Lung (tissue), 11 donors: ENCODE measurements at regions not wholly inside any gene's neighbourhood (a gene's known extent, or its start where the extent isn't known, plus 50 kb on each side); places are given as distances from the start of the nearest gene placed in this dataset.
"Not testable (repeated sequence)": the region's sequence is repeated elsewhere in the genome, so short reads cannot be mapped to it uniquely, and the experiment has no call there.

ENCODE experiments used
- ATAC-seq: fragments of 200-7000 bp; cut with Tn5 transposase; one replicate; pipeline ENCODE4 v1.9.1; 2020; ENCODE audit warnings: moderate number of reproducible peaks; ENCODE audit not compliant: insufficient read depth, low FRiP score
- DNase-seq, 3 donors: peaks; one replicate each; pipeline ENCODE4 v3.0.0-alpha.2; 2013 to 2017
- H3K27ac ChIP-seq, 2 donors: one replicate each; pipeline ENCODE4 v1.5.1; 2013; ENCODE audit warnings: mild to moderate bottlenecking in 2 of 2, moderate library complexity in 2 of 2, control low read depth in 1 of 2, inconsistent platforms in 1 of 2, low read depth in 1 of 2, low read length in 1 of 2
- H3K27me3 ChIP-seq, 3 donors: one replicate each; pipeline ENCODE4 v1.5.1; 2013; ENCODE audit warnings: low read length in 2 of 3; ENCODE audit not compliant: control insufficient read depth in 3 of 3, insufficient read depth in 3 of 3
- H3K36me3 ChIP-seq, 4 donors: one replicate each; pipeline ENCODE4 v1.5.1; 2013; ENCODE audit warnings: low read length in 4 of 4, mild to moderate bottlenecking in 1 of 4, moderate library complexity in 1 of 4; ENCODE audit not compliant: control insufficient read depth in 4 of 4, insufficient read depth in 4 of 4
- H3K4me1 ChIP-seq, 5 donors: one replicate each; pipeline ENCODE4 v1.5.1; 2013; ENCODE audit warnings: low read length in 5 of 5, mild to moderate bottlenecking in 2 of 5, moderate library complexity in 1 of 5; ENCODE audit not compliant: control insufficient read depth in 5 of 5, insufficient read depth in 5 of 5
- H3K4me3 ChIP-seq: one replicate; pipeline ENCODE4 v1.5.1; 2013; ENCODE audit warnings: mild to moderate bottlenecking, control low read depth, moderate library complexity
- H3K9ac ChIP-seq, 2 donors: one replicate each; pipeline ENCODE4 v1.5.1; 2013; ENCODE audit warnings: low read length in 2 of 2, control low read depth in 1 of 2; ENCODE audit not compliant: insufficient read depth in 1 of 2
- H3K9me3 ChIP-seq, 4 donors: one replicate each; pipeline ENCODE4 v1.5.1; 2013; ENCODE audit warnings: low read length in 3 of 4, mild to moderate bottlenecking in 1 of 4, moderate library complexity in 1 of 4; ENCODE audit not compliant: control insufficient read depth in 4 of 4, insufficient read depth in 3 of 4
- WGBS, 2 donors: extraction: QIAGEN DNeasy Blood & Tissue Kit; methylation state at CpG; one replicate each; pipeline ENCODE4 v1.1.7; 2013; 5-methylcytosine and 5-hydroxymethylcytosine counted together
- TF ChIP-seq, protein P1 (sequence below): IDR thresholded peaks from 2 replicates; pipeline ENCODE4 v1.5.1; 2012; ENCODE audit warnings: mild to moderate bottlenecking; ENCODE audit errors: control extremely low read depth, extremely low read depth
- donor health status: control.
- donor health status: control.
- donor health status: Bipolar disorder and iron deficiency.
- donor health status: healthy.
- donor health status: DM: yes; HTN: yes; CAD: no.

DNA sequence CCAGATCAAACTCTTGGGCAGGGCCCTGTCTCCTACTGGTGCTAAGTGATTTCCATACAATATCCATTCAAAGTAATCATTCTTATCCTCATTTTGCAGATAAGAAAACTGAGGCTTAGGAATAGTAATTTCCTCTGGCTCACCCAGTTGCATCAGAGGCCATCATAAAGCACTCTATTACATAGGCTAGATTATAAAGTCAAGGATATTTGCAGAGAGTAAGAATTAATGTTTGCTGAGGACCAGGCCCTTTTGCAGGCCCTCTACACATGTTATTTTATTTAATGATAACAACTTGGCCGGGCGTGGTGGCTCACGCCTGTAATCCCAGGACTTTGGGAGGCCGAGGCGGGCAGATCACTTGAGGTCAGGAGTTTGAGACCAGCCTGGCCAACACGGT lies 316.8 kb downstream of the ZNF674 start:
- no peaks in the 10 kb centered on the region for H3K9me3 ChIP-seq
- H3K27ac ChIP-seq = no peak overlapping the region
- no peaks in the 10 kb centered on the region for H3K4me1 ChIP-seq
- ATAC-seq (no peak), DNase-seq (no peak)
- TF ChIP-seq, protein P1, sequence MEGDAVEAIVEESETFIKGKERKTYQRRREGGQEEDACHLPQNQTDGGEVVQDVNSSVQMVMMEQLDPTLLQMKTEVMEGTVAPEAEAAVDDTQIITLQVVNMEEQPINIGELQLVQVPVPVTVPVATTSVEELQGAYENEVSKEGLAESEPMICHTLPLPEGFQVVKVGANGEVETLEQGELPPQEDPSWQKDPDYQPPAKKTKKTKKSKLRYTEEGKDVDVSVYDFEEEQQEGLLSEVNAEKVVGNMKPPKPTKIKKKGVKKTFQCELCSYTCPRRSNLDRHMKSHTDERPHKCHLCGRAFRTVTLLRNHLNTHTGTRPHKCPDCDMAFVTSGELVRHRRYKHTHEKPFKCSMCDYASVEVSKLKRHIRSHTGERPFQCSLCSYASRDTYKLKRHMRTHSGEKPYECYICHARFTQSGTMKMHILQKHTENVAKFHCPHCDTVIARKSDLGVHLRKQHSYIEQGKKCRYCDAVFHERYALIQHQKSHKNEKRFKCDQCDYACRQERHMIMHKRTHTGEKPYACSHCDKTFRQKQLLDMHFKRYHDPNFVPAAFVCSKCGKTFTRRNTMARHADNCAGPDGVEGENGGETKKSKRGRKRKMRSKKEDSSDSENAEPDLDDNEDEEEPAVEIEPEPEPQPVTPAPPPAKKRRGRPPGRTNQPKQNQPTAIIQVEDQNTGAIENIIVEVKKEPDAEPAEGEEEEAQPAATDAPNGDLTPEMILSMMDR = no peak
- H3K4me3 ChIP-seq = no peak overlapping the region
- H3K36me3 ChIP-seq = no peaks in the 10 kb centered on the region
- H3K9ac ChIP-seq = no peak overlapping the region
- WGBS, 2 donors = 91 to 100% methylated on average over 5 to 6 of the region's 6 CpGs
- no peaks in the 10 kb centered on the region for H3K27me3 ChIP-seq

DNA sequence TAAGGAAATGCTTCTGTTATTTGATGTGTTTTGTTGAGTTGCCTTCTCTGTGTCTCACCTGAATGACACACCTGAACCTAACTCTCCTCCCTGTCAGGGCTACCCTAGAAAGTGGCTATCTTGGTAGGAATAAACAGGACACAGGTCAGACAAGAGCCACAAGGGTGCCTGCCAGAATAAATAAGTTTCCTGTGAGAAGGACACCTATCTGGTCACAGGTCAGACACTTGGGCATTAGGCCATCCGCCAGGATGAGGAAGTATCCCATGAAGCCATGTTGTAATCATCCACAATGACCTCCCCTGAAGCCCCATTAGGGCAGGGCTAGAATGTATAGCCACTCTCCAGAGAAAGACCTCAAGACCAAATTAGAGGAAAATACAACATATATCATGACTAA lies 318.8 kb downstream of the ZNF674 start:
- no peak overlapping the region for H3K27ac ChIP-seq
- H3K27me3 ChIP-seq = no peaks in the 10 kb centered on the region
- H3K9me3 ChIP-seq = no peaks in the 10 kb centered on the region
- ATAC-seq (no peak), DNase-seq (no peak)
- H3K4me1 ChIP-seq = no peaks in the 10 kb centered on the region
- H3K4me3 ChIP-seq = no peak overlapping the region
- 75 to 93% methylated on average over 1 of the region's 1 CpG for WGBS, 2 donors
- H3K9ac ChIP-seq = no peak overlapping the region
- no peaks in the 10 kb centered on the region for H3K36me3 ChIP-seq
- TF ChIP-seq, protein P1 = no peak

DNA sequence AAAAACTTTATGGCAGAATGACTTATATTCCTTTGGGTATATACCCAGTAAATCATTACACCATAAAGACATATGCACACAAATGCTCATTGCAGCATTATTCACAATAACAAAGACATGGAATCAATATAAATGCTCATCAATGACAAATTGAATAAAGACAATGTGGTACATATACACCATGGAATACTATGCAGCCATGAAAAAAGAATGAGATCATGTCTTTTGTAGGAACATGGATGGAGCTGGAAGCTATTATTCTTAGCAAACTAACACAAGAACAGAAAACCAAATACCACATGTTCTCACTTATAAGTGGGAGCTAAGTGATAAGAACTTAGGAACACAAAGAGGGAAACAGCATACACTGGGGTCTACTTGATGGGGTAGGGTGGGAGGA lies 321.7 kb downstream of the ZNF674 start:
- not testable (repeated sequence) for H3K9ac ChIP-seq, H3K4me1 ChIP-seq, H3K27ac ChIP-seq, H3K9me3 ChIP-seq, H3K27me3 ChIP-seq, H3K4me3 ChIP-seq, ATAC-seq, DNase-seq, H3K36me3 ChIP-seq

DNA sequence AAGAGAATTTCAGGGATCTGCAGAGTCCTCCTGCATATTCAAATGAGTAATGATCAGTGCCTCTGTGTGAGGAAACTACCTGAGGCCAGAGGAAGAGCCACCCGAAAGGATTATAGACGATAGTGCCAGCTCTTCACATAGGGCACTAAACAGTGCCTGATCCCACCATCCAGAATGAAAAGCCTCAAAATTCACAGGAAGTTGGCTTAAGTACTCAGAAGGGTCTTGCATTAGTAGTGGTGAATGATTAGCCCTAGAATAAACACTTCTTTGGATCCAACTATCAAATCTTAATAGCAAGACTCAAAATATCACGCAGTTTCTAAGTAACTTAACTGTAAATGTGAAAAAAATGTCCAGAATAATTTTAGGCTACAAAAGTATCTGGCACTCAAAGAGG lies 324.4 kb downstream of the ZNF674 start:
- DNase-seq (peak in 2 of 3 donors; percentile 11 to 50), ATAC-seq (no peak)
- H3K27ac ChIP-seq = no peak overlapping the region
- H3K27me3 ChIP-seq = peaks cover 0 to 4% (median 4%) of the 10 kb centered on the region in 3 donors
- H3K9ac ChIP-seq = no peak overlapping the region
- H3K9me3 ChIP-seq = no peaks in the 10 kb centered on the region
- no peaks in the 10 kb centered on the region for H3K36me3 ChIP-seq
- H3K4me1 ChIP-seq = no peaks in the 10 kb centered on the region
- TF ChIP-seq, protein P1 = no peak
- whole genome bisulfite sequencing, 2 donors = 69 to 88% methylated on average over 3 of the region's 3 CpGs
- H3K4me3 ChIP-seq = no peak overlapping the region
